Uterus (tissue), 3 donors: ENCODE measurements at regions not wholly inside any gene's neighbourhood (a gene's known extent, or its start where the extent isn't known, plus 50 kb on each side); places are given as distances from the start of the nearest gene placed in this dataset.

Experiments used
- DNase-seq, 2 donors: peaks; one replicate each; pipeline ENCODE4 v3.0.0-alpha.2; 2019 to 2020
- H3K27ac ChIP-seq, 2 donors: fragments of 200-600 bp; sonication (generic); 1 replicate in 1 of 2; 2 replicates in 1 of 2; pipeline ENCODE4 v1.5.1; 2016 to 2018
- H3K27me3 ChIP-seq, 2 donors: fragments of 200-600 bp; sonication (generic); one replicate each; pipeline ENCODE4 v1.5.1; 2018 to 2019; ENCODE audit warnings: control low read depth in 1 of 2
- H3K36me3 ChIP-seq, 2 donors: fragments of 200-600 bp; sonication (generic); one replicate each; pipeline ENCODE4 v1.5.1; 2019; ENCODE audit warnings: control low read depth in 1 of 2
- H3K4me1 ChIP-seq, 2 donors: fragments of 200-600 bp; sonication (generic); one replicate each; pipeline ENCODE4 v1.5.1; 2018 to 2019; ENCODE audit warnings: control low read depth in 1 of 2
- H3K4me3 ChIP-seq, 2 donors: fragments of 200-600 bp; sonication (generic); 1 replicate in 1 of 2; 2 replicates in 1 of 2; pipeline ENCODE4 v1.5.1; 2018 to 2019; ENCODE audit warnings: mild to moderate bottlenecking in 1 of 2
- H3K9me3 ChIP-seq, 2 donors: fragments of 200-600 bp; sonication (generic); one replicate each; pipeline ENCODE4 v1.5.1; 2019; ENCODE audit warnings: control low read depth in 1 of 2
- CTCF ChIP-seq, 4 experiments: fragments of 200-600 bp in 2 of 4; fragments of 450-650 bp in 2 of 4; sonication (generic) in 2 of 4; IDR thresholded peaks; one replicate each; pipeline ENCODE4 v1.5.1; 2016 to 2019; ENCODE audit warnings: antibody characterized with exemption in 4 of 4, mild to moderate bottlenecking in 2 of 4, moderate library complexity in 1 of 4
- POLR2A ChIP-seq, 2 donors: fragments of 450-650 bp; IDR thresholded peaks; one replicate each; pipeline ENCODE4 v1.6.1; 2016; ENCODE audit warnings: antibody characterized with exemption in 2 of 2, mild to moderate bottlenecking in 1 of 2, moderate library complexity in 1 of 2
- intact Hi-C: fragments of 100-400 bp; cut with DNase I; formaldehyde crosslinking; loops from one replicate; pipeline ENCODE4 v1.15.1; 2023; ENCODE audit warnings: low total_unique reads
- donor health status: DM: yes; HTN: yes; CAD: no.

DNA sequence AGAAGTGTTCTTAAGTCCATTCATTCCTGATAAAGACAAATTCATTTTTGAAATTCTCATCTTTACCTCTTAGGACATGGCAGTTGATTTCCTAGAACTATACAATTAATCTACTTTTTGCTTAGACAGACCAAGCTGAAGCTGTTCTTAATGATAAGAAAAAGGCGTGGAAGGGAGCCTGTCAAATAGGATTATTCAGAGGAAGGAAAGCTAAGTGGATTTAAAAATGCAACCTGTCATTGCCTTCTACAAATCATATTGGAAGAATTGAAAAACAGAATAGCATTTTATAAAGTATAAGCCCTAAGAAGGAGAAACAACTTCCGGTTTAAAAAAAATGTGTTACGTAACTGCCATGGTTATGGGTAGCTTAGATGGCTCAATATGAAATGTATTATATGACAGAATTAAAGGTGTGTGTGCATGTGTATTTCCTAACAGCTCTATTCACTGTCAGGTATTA is 81.2 kb upstream of the RAP2B start:
- no peak for DNase-seq
- TF ChIP-seq CTCF (IDR thresholded peaks at IDR 0.05) (no peak), POLR2A (IDR thresholded peaks at IDR 0.05) (no peak)
- intact Hi-C loops, result no loop called here
- H3K9me3 ChIP-seq, result no peaks in the 10 kb centered on the region
- H3K27me3 ChIP-seq, result no peaks in the 10 kb centered on the region
- H3K4me3 ChIP-seq, result no peak overlapping the region
- H3K36me3 ChIP-seq, result no peaks in the 10 kb centered on the region
- H3K4me1 ChIP-seq, result no peaks in the 10 kb centered on the region
- H3K27ac ChIP-seq, result no peak overlapping the region

DNA sequence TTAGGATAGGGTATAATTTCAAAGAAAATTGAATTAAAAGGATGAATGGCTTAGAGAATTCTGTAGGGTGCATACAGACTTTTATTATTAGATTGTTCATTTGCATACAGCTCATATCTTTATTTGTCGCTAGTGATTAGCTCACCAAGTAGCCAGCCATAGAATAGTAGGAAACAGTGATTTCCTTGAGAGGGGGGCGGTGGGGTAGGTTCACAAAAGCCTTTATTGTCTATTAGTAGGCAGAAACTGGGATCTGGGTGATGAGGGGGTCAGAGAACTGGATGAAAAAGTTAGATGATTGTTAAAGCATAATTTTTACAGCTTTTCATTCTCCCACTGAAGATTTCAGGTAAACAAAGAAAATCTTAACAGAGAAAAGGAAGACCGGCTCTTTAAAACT is 77.6 kb upstream of the RAP2B start:
- no peaks in the 10 kb centered on the region for H3K9me3 ChIP-seq
- no peak for DNase-seq
- no peaks in the 10 kb centered on the region for H3K27me3 ChIP-seq
- H3K4me3 ChIP-seq, result no peak overlapping the region
- H3K27ac ChIP-seq, result no peak overlapping the region
- TF ChIP-seq CTCF (IDR thresholded peaks at IDR 0.05) (no peak), POLR2A (IDR thresholded peaks at IDR 0.05) (no peak)
- H3K4me1 ChIP-seq, result no peaks in the 10 kb centered on the region
- intact Hi-C loops, result no loop called here
- no peaks in the 10 kb centered on the region for H3K36me3 ChIP-seq

GRCh38 chr3:153087595-153088566 is 74.1 kb upstream of the RAP2B start:
- no peaks in the 10 kb centered on the region for H3K9me3 ChIP-seq
- TF ChIP-seq CTCF (IDR thresholded peaks at IDR 0.05) (no peak), POLR2A (IDR thresholded peaks at IDR 0.05) (no peak)

GRCh38 chr3:153089620-153090019 is 72.4 kb upstream of the RAP2B start:
- H3K4me1 ChIP-seq, result no peaks in the 10 kb centered on the region
- no peak for DNase-seq
- no peak overlapping the region for H3K27ac ChIP-seq
- H3K9me3 ChIP-seq, result no peaks in the 10 kb centered on the region
- no peak overlapping the region for H3K4me3 ChIP-seq
- no peak for TF ChIP-seq POLR2A (IDR thresholded peaks at IDR 0.05)
- TF ChIP-seq CTCF (IDR thresholded peaks at IDR 0.05), result no peak
- no peaks in the 10 kb centered on the region for H3K27me3 ChIP-seq
- H3K36me3 ChIP-seq, result no peaks in the 10 kb centered on the region
- intact Hi-C loops, result no loop called here

More at GRCh38 chr3:153087595-153088566, 74.1 kb upstream of the RAP2B start:
- H3K27ac ChIP-seq, result no peak overlapping the region
- H3K36me3 ChIP-seq, result no peaks in the 10 kb centered on the region
- intact Hi-C loops, result no loop called here
- no peak for DNase-seq
- no peaks in the 10 kb centered on the region for H3K27me3 ChIP-seq
- H3K4me3 ChIP-seq, result no peak overlapping the region
- H3K4me1 ChIP-seq, result no peaks in the 10 kb centered on the region

GRCh38 chr3:153090973-153091372 is 71.1 kb upstream of the RAP2B start:
- H3K27ac ChIP-seq, result no peak overlapping the region
- TF ChIP-seq CTCF (IDR thresholded peaks at IDR 0.05) (no peak), POLR2A (IDR thresholded peaks at IDR 0.05) (no peak)
- DNase-seq, result no peak
- no peak overlapping the region for H3K4me3 ChIP-seq
- no peaks in the 10 kb centered on the region for H3K4me1 ChIP-seq
- no peaks in the 10 kb centered on the region for H3K9me3 ChIP-seq
- intact Hi-C loops, result no loop called here
- H3K36me3 ChIP-seq, result no peaks in the 10 kb centered on the region
- no peaks in the 10 kb centered on the region for H3K27me3 ChIP-seq
